ENCODE measurements at regions not wholly inside any gene's neighbourhood (a gene's known extent, or its start where the extent isn't known, plus 50 kb on each side); places are given as distances from the start of the nearest gene placed in this dataset.

DNA sequence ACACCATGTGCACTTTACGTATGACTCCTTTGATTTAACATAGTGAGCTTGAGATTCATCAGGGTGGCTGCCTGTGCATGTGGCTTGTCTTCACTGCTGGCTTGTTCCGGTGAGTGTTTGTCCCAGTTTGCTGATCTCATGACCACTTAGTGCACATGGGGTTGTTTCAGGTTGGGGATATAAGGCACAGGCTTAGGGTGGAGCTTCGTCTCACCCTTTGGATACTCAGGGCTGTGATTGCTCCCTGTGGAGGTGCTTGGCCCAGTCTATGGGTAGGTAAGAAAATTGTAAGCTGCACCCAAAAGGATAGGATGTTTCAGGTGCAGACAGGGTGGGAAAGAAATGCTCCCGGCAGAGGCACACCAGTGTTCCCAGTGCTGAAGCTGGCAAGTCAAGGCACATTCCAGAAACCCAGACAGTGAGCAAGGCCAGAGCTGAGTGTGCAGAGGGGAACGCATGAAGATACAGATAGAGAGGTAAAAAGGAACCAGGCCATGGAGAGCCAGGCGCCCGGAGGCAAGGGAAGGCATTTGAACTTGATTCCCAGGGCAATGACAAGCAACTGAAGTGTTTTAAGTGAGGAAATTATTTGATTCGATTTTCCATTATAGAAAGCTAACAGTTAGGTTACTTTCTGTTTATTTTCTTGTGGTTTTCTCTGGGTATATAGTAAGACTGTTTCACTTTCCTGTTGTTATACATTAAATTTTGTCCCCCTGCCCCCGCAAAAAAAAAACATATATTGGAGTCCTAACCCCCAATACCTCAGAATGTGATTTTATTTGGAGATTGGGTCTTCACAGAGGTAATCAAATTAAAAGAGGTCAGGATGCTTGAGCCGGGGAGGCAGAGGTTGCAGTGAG, 289.8 kb upstream of the KLF6 start (continued):
- TF ChIP-seq WHSC1 (IDR thresholded peaks at IDR 0.05; ENCODE audit: low read length) (no peak), ZNF354B (CRISPR knock-in tag; IDR thresholded peaks at IDR 0.05) (no peak), ZNF140 (CRISPR knock-in tag; IDR thresholded peaks at IDR 0.05) (no peak), BRF2 (IDR thresholded peaks at IDR 0.05; ENCODE audit: borderline replicate concordance, insufficient read depth, insufficient read length) (no peak), ZNF280A (IDR thresholded peaks at IDR 0.05; ENCODE audit: low read depth, partially characterized antibody) (no peak), BRF1 (IDR thresholded peaks at IDR 0.05; ENCODE audit: borderline replicate concordance, extremely low read depth, insufficient read length) (no peak), MEIS2 (IDR thresholded peaks at IDR 0.05; ENCODE audit: partially characterized antibody) (no peak), ZNF3 (CRISPR knock-in tag; IDR thresholded peaks at IDR 0.05) (no peak), ETV5 (CRISPR knock-in tag; IDR thresholded peaks at IDR 0.05; ENCODE audit: low read depth) (no peak), KAT7 (CRISPR knock-in tag; IDR thresholded peaks at IDR 0.05; ENCODE audit: borderline replicate concordance) (no peak), ZNF23 (CRISPR knock-in tag; IDR thresholded peaks at IDR 0.05) (no peak), USF1 (CRISPR knock-in tag; IDR thresholded peaks at IDR 0.05) (no peak), EGR1 (conservative IDR thresholded peaks at IDR 0.05) (no peak), PTRF (tag; IDR thresholded peaks at IDR 0.05) (no peak)

Data from K562 (cell line).